HG03095 (cell line): ENCODE measurements at regions not wholly inside any gene's neighbourhood (a gene's known extent, or its start where the extent isn't known, plus 50 kb on each side); places are given as distances from the start of the nearest gene placed in this dataset.
"Not testable (repeated sequence)": the region's sequence is repeated elsewhere in the genome, so short reads cannot be mapped to it uniquely, and the experiment has no call there.

Experiments
- ATAC-seq: cut with Tn5 transposase; IDR thresholded peaks from one replicate; pipeline ENCODE4 v1.9.1; 2021; ENCODE audit warnings: moderate library complexity; ENCODE audit not compliant: unreplicated experiment

DNA sequence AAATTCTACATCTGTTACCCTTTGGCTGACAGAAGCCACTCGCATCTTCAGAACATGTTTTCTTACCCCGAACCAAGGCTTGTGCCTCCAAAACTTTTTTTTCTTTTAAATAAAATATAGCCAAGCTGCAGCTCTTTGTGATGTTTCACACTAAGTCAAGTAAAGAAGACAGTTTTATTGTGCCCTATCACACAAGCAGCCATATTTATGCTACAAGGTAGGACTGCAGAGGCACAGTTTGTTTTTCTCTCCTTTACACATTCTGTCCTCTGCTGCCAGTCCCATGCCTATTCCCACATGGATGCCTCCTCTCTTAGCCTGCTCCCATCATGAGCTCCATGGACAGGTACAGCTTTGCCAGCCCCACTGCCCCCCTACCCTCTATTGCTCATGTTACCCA is 219.6 kb upstream of the THUMPD2 start:
- no peak for ATAC-seq

DNA sequence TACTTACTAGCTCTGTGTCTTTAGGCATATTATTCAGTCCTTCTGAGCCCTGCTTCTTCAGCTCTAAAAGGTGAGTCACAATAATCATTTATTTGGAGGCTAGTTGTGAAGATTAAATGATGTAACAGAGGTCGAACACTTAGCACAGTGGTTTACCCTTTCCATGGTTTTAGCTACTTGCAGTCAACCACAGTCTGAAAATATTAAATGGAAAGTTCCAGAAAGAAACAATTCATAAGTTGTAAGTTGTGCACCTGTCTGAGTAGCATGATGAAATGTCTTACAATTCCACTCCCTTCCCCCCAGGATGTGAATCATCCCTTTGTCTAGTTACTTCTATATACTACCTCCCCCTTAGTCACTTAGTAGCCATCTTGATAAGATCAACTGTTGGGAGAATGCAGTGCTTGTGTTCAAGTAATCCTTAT is 217.6 kb upstream of the THUMPD2 start:
- no peak for ATAC-seq

DNA sequence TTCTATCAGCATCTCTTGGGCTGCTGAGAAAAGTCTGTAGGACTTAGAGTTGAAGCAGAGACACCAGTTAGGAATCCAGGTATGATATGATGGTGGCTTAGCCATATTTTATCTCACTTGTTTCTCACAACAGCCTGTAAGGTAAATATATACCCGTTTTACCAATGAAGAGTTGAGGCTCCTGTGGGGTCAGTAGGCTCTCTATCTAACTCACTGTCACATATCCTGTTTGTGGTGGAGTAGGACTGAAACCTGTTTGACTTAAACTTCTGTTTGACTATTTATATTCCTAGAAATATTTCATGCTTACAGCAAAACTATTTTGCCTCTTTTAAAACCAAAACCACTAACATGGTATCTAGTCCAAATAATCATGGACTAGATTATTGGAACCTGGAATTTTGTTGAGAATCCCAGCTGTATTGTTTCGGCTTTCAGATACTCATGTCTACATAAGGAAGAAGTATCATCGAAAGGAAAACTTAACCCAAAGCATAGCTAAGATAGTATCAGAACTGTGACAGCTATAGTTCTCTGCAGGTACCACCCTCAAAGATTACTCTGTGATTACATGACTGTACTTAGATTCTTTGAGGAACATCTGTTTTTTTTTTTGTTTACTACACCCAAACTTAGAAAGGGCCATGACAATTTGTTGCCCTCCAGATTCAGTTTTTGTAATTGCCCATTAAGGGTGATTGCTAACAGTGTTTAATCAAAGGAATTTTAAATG is 216.1 kb upstream of the THUMPD2 start:
- no peak for ATAC-seq

DNA sequence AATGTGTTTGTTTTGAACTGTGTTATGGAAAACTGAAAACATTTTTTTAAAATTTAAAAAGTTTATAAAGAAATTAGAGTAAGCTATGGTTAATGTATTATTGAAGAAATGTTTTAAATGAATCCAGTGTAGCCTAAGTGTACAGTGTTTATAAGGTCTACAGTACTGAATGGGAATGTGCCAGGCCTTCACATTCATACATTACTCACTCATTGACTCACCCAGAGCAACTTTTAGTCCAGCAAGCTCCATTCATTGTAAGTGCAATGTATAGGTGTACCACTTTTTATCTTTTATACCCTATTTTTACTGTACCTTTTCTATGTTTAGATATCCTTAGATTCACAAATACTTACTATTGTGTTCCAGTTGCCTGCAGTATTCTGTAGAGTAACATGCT is 215.1 kb upstream of the THUMPD2 start:
- no peak for ATAC-seq

DNA sequence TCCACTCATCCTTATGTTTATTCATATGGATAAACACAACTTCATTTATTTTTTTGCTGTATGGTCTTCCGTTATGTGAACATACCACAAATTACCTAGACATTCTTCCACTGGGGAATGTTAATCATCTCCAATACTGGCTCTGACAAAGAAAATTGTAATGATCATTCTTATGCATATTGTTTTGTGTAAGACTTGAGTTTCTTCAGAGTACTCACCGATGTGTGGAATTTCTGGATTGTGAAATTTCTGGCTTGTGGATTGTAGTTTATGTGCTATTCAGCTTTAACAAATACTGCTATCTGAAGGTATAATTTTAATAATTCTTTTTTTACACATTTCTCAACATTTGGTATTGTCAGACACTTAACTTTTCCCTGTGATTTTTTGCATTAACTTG is 212.2 kb upstream of the THUMPD2 start:
- ATAC-seq, result no peak

DNA sequence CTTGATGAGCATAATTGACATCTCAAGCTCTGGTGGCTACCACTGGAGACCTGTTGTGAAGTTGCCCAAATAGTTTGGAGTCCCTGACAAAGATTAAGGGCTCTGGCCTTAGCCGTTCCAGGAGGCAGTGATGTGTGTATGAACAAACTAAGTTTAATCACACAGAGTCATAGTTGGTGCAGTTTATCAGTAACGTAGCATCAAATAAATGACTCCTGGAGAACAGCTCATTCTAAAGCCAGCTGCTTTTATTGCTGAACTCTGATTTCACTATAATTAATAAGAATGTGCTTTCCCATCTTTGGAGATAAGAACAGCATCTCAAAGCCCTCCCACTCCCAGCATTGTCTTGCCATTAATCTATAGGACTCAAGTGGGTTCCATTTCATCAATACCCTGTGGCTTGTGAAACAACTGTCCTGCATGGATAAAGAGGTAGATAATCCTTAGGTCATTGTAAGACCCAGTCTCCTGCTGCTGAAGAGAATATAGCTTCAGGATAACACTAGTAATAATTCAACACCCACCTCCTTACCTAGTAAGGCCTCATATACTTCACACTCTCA is 211.4 kb upstream of the THUMPD2 start:
- ATAC-seq, result no peak

DNA sequence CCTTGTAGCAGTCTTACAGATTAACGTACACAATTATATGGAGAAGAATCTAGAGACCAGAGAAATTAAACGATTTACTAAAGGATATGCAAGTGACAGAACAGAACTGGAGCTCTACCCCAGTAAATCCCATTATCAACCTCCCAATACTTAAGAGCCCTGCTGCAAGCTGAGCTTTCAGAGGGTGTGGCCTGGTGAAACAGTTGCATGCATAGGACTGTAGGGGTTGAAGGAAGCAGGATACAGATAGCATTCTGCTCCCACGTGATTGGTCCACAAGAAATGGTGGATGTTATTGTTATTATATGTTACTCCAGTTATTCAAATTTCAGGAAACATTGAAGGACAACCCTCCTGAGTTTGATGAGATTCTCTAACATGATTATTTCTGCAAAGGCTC is 210.8 kb upstream of the THUMPD2 start:
- no peak for ATAC-seq

DNA sequence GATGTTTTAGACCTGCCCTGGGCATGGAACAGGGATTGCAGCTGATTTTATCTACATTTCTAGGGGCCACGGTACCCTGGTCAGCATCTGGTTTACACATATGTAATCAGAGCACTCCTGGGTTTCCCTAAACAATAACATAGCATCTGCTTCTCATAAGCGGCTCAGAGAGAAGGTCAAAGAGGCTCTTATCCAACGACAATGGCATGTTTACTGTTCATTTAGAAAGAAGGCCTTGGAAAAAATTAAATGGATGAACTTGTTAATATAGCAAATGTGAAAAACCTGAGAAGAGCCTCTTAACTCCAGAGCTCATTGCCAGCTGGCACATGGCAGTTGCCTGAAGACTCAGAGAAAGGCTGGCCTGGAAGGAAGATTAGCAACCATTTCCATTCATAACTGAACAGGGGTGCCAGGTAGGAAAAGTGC is 202.8 kb upstream of the THUMPD2 start:
- ATAC-seq, result no peak

DNA sequence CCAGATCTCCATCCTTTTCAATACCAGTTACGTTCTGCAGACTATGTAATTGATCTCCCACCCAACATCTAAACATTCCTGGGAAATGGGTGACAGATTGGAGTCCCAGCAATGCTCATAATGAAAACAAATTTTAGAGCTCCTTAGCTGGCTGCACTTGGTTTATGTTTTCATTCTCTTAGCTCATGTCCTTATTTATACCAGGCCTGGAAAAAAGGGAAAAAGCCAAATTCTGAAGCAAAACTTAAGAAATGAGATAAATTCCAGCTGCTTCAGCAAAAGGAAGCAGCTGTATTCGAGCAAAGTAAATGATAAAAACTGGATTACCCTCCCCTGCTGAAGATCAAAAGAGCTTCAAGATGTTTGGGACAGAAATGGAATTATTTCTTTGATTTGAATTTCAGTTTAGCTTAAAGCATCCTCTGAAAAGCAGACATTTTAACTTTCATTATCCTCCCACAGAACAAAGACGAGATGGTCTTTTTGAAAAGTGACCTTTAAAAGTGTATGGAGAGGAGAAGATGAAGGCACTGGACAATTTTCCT is 196.5 kb upstream of the THUMPD2 start:
- ATAC-seq, result no peak

DNA sequence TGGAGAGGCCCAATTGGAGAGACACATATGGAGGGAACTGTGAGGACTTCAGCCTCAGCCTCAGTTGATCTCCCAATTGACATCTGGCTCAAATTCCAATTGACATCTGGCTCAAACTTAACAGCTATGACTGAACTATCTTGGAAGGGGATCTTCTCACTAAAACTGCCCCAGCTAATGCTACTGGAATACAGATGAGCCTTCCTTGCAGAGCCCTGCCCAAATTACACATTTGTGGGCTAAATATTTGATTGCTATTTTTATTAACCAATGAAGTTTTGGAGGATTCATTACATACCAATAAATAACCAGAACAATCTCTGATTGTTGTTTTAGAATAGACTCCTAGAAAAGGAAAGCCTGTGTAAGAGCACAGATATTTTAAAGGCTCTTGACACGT is 189.0 kb upstream of the THUMPD2 start:
- ATAC-seq, result no peak

DNA sequence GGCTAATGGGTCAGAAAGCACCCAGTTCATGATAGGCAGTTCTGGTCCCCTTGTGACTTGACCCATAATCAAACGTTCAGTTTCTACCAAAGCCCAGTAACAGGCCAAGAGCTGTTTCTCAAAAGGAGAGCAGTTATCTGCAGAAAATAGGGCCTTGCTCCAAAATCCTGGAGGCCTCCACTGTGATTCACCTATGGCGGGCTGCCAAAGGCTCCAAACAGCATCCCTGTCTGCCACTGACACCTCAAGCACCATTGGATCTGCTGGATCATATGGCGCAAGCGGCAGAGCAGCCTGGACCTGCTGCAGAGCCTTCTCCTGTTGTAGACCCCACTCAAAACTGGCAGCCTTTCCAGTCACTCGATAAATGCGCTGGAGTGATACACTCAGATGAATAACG is 181.6 kb upstream of the THUMPD2 start:
- not testable (repeated sequence) for ATAC-seq

DNA sequence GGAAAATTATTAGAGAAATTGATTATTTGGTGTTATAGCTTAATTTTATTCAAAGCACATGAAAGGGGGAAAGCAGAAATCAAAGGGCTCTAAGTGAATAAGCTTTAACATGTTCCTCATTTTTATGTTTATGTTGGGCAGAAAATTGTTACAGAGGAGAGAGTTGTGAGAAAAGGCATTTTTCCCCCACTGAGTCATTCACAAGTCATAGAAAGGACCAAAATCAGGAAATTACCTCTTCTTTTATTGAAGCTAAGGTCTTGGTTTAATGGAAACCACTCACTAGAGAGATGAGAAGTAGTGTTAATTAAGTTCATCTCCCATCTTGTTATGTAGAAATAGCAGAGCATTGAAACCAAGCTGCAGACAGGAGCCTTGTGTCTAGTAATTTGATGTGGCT is 175.3 kb upstream of the THUMPD2 start:
- no peak for ATAC-seq

DNA sequence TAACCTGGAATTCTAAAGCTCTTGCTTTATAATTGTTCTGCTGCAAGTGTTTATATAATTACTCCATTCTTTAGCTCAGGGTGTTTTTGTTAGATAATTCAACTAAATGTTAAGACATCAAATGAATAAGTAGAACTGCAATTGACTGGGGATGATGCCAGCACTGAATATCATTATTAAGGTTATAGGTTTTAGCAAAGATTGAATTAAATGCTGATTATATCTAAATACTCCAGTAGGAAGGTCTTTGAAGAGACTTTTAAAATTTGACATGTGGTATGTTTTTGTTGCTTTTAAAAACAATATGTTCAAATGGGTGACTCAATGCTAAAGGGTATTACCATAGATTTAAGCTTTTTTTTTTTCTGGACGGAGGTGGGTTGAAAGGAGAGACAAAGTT is 170.1 kb upstream of the THUMPD2 start:
- ATAC-seq, result no peak

DNA sequence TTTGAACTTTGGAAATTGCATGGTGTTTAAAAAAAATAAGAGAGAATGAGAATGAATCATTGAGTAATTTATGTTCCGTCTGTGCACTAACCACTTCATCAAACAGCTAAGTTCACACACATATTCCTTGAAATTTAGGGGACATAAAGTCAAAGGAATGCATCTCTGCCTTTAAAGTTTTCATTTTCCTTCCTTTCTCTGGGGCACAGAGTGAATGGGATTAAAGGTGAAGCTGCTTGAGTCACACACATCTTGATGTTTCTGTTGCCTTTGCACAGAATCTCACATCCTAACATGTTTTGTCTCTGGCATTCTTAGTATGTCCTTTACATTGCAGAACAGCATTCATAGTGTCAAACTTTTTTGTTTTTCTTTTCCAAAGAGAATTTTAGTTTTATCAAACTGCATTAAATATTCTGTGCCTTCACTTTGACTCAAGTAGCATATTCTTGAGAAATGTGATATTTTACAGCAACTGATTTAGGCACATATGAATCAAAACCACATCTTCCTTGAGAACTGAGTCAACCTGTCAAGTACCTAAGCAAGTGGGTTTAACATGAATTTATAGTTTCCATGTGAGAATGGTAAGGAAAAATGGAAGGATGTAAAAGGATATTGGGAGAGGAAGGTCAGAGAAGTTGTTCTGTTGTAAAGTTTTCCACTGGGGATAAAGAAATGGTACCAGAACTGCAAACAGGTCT is 169.1 kb upstream of the THUMPD2 start:
- no peak for ATAC-seq

DNA sequence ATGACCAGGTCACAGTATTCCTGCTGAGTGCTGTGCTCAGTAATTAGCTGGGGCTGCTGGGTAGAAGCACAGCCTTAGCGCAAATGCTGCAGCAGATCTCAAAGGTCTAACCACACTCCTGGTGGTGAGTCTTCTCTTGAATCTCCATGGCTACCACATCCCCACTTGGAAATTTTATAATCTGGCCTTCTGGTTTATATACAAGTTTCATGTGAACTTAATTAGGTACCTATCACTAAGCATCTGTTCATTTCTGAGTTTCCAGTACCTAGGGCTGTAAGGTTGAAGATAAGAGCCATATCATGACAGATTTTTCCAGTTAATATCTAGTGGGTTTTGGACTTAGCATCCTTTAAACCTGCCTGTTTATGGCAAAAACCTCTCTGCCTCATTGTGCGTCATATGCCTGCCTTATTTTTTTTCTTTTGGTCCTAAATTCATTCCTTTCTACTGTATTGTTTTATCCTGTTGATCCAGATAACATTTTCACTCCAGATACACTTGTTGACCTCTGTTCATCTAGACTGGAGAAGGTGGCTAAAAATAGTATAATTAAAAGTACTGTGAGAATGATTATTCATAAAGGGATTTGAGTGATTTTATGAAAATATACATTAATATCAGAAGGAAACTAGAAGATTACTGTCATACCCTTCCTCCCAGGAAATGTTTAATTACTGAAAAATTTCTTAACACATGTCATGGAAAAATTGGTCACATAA is 168.4 kb upstream of the THUMPD2 start:
- ATAC-seq, result no peak

DNA sequence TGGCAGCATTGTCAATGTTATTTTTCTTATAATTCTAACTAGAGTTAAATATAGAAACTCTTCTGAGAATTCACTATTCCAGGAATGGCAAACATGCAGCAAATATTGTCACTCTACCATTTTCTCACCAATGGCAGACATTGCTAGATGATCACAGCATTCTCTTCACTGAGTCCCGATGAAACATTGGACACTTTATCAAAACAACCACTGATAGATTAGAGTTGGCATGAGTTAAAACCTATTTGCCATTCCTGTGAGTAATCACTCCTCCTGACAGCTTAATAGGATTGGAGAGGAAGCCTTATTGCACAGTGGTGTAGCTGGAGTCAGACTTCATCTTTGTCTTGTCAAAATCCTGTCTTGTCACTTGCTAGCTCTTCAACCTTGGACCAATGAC is 163.9 kb upstream of the THUMPD2 start:
- ATAC-seq, result no peak

DNA sequence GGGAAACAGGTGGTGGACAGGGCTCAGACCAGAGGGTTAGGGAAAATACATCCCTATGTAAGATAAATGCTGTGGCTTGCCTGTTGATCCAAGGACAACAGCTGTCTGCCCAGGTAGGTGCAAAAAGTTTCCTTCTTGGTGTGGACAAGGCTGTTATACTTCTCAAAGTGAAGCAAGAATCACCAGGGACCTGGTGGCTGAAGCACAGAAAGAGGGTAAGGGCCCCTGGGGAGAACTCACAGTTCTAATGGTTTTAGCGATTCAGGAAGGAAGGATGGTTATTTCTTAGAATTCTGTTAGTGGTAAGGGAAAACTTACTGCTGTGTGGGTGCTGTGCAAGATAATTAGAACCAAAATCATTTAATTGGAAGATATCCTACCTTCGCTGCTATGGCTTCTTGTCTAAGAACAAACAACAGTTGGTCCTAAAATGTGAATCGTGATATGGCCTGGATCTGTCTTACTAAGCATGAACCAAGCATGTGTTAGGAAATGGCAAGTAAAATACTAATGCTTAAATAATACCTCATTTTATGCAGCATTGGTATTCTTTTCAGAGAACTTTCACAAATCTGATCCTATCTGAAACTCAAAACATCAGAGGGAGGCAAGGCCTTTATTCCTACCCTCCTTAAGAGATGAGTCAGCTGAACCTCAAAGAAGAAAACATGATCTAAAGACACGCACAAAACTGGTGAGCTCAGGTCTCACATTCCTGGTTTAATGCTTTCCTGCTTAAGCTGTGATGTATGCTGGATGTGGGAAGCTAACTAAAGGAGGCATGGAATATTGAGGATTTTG is 159.2 kb upstream of the THUMPD2 start:
- ATAC-seq, result no peak

DNA sequence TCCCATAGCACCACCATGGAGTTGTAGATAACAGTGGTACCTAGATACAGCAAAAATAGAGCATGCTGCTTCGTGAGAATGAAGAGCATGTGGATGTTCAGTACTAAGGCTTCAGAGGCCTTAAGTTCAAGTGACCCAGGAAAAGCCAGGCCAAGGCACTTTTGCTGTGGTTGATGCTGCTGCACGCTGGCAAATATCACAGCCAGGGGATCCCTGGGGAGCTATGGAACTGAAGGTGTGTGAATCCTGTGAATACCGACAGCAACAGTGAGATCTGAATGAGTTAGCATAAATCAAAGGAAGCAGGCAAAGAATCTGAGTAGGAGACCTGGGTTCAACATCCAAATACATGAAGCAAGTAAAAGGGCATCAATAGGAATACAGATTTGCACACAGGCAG is 158.6 kb upstream of the THUMPD2 start:
- no peak for ATAC-seq

DNA sequence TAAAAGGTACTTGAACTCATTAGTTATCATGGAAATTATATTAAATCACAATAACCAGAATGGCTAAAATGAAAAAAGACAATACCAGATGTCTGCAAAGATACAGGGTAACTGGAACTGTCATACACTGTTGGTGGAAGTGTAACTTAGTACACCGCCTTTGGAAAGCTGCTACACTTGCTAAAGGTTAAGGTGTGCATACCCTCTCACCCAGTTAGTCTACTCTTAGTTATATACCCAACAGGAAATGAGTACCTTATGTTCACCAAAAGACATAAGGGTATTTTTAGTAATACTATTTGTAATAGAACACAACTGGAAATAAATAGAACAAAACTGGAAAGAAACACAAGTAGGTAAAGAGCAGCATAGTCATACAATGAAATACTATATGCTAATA is 155.8 kb upstream of the THUMPD2 start:
- no peak for ATAC-seq

DNA sequence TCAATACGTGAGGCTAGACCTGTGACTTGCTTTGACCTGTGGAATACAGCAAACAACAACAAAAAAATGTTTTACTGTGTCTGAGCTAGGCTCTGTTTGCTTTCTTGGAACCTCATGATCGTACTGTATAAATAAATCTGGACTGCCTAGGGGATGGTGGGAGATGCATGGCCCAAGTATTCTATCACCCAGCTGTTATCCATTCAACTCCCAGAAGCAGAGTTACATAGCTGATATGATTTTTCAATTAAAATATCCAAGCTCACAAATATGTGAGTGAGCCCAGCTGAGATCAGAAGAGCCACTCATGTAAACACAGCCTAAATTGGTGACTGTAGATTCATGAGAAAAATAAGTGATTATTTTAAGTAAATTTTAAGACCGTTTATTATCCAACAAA is 154.1 kb upstream of the THUMPD2 start:
- ATAC-seq, result no peak

DNA sequence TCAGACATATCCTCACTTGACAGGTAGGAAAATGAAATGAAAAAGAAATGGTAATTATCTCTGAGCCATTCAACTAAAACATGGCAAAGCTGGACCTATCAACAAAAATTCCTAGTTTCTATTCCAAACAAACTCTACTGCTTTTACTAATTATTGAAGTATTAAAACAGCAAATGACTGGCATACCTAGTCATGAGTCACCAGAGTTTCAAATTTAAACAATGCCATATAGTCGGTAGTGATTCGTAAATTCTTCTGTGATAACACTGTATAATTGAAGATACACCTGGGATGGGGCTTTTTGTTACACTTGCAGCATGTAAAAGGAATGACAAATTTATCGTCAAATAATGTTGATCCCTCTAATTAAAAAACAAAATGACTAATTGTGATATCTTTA is 153.1 kb upstream of the THUMPD2 start:
- ATAC-seq, result no peak
